Activated naive CD4-positive, alpha-beta T cell treated with anti-CD3 and anti-CD28 coated beads, Interleukin-2, amount 50 U/mL, for 24 hours (primary cell): ENCODE measurements at regions not wholly inside any gene's neighbourhood (a gene's known extent, or its start where the extent isn't known, plus 50 kb on each side); places are given as distances from the start of the nearest gene placed in this dataset.

Experiments
- H3K27ac Mint-ChIP-seq: one replicate; pipeline ENCODE4 v1.8.0; 2021; ENCODE audit warnings: mild to moderate bottlenecking, mixed read lengths
- H3K27me3 Mint-ChIP-seq: one replicate; pipeline ENCODE4 v1.8.0; 2021; ENCODE audit warnings: mixed read lengths
- H3K36me3 Mint-ChIP-seq: one replicate; pipeline ENCODE4 v1.8.0; 2021; ENCODE audit warnings: mixed read lengths
- H3K4me1 Mint-ChIP-seq: one replicate; pipeline ENCODE4 v1.8.0; 2021; ENCODE audit warnings: mixed read lengths
- H3K4me3 Mint-ChIP-seq: one replicate; pipeline ENCODE4 v1.8.0; 2021; ENCODE audit warnings: mild to moderate bottlenecking, mixed read lengths
- H3K9me3 Mint-ChIP-seq: one replicate; pipeline ENCODE4 v1.8.0; 2021; ENCODE audit warnings: mixed read lengths

GRCh38 chr13:65456150-65456912 lies 1773.8 kb downstream of the PCDH9 start:
- no peaks in the 10 kb centered on the region for H3K4me1 Mint-ChIP-seq
- no peak overlapping the region for H3K4me3 Mint-ChIP-seq
- no peaks in the 10 kb centered on the region for H3K27me3 Mint-ChIP-seq
- no peaks in the 10 kb centered on the region for H3K36me3 Mint-ChIP-seq
- no peak overlapping the region for H3K27ac Mint-ChIP-seq
- H3K9me3 Mint-ChIP-seq, result no peaks in the 10 kb centered on the region

DNA sequence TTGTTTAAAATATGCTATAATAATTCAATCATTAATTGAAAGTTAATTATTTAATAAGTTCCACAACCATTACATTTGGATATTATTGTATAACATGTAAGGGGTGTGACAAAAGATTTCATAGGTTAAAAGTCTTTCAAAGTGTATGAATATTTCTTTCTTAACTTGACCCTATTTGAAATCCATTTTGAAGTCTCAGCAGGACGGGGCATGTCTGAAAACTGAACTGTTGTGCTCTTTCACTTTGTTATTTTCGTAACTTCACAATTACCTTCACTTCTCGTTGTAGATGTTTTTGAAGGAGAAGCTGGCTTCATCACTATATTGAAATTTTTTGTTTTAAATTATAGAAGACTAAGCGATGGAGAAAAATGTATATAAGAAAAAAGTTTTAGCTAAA lies 1775.7 kb downstream of the PCDH9 start:
- H3K4me1 Mint-ChIP-seq, result no peaks in the 10 kb centered on the region
- no peak overlapping the region for H3K4me3 Mint-ChIP-seq
- H3K36me3 Mint-ChIP-seq, result no peaks in the 10 kb centered on the region
- H3K27ac Mint-ChIP-seq, result no peak overlapping the region
- no peaks in the 10 kb centered on the region for H3K9me3 Mint-ChIP-seq
- no peaks in the 10 kb centered on the region for H3K27me3 Mint-ChIP-seq

- no peak overlapping the region for H3K4me3 Mint-ChIP-seq
- no peak overlapping the region for H3K27ac Mint-ChIP-seq
- H3K27me3 Mint-ChIP-seq, result no peaks in the 10 kb centered on the region
- no peaks in the 10 kb centered on the region for H3K9me3 Mint-ChIP-seq
- H3K36me3 Mint-ChIP-seq, result no peaks in the 10 kb centered on the region
- H3K4me1 Mint-ChIP-seq, result no peaks in the 10 kb centered on the region
Measured at GRCh38 chr13:65453982-65454381, 1776.2 kb downstream of the PCDH9 start.

- H3K4me1 Mint-ChIP-seq, result no peaks in the 10 kb centered on the region
- H3K9me3 Mint-ChIP-seq, result peaks cover 11% of the 10 kb centered on the region
- no peak overlapping the region for H3K4me3 Mint-ChIP-seq
- H3K27me3 Mint-ChIP-seq, result no peaks in the 10 kb centered on the region
- H3K36me3 Mint-ChIP-seq, result no peaks in the 10 kb centered on the region
- no peak overlapping the region for H3K27ac Mint-ChIP-seq
Measured at GRCh38 chr13:65445340-65445739, 1784.8 kb downstream of the PCDH9 start.

GRCh38 chr13:65435590-65435989 lies 1794.5 kb downstream of the PCDH9 start:
- Mint-ChIP-seq H3K4me1 (no peaks in the 10 kb centered on the region), H3K27ac (no peak overlapping the region), H3K4me3 (no peak overlapping the region), H3K9me3 (peaks cover 8% of the 10 kb centered on the region), H3K36me3 (no peaks in the 10 kb centered on the region), H3K27me3 (no peaks in the 10 kb centered on the region)

GRCh38 chr13:65417953-65418352 lies 1812.2 kb downstream of the PCDH9 start:
- Mint-ChIP-seq H3K4me3 (no peak overlapping the region), H3K36me3 (no peaks in the 10 kb centered on the region), H3K4me1 (no peaks in the 10 kb centered on the region), H3K27ac (no peak overlapping the region), H3K9me3 (peaks cover 11% of the 10 kb centered on the region), H3K27me3 (no peaks in the 10 kb centered on the region)

DNA sequence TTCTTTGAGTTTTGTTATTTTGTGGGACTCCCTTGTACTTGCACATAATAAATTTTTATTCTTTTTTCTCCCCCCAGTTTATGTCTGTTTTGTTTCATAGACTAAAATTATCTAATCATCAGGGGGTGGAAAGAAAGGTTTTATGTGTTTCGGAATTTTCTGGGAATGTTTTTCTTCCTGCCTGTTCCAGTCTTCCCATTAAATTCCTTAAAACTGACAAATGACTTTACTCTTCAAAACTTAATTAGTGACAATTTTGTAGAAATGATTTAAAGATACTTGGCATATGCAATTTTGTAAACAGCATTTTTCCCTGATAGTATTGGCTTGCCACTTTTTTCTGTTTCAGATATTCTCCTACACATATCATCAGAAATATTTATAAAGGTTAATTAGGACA lies 1813.4 kb downstream of the PCDH9 start:
- Mint-ChIP-seq H3K4me3 (no peak overlapping the region), H3K36me3 (no peaks in the 10 kb centered on the region), H3K27me3 (no peaks in the 10 kb centered on the region), H3K9me3 (peaks cover 11% of the 10 kb centered on the region), H3K27ac (no peak overlapping the region), H3K4me1 (no peaks in the 10 kb centered on the region)

GRCh38 chr13:65414187-65414586 lies 1815.9 kb downstream of the PCDH9 start:
- H3K27me3 Mint-ChIP-seq, result no peaks in the 10 kb centered on the region
- H3K9me3 Mint-ChIP-seq, result peaks cover 13% of the 10 kb centered on the region
- no peak overlapping the region for H3K4me3 Mint-ChIP-seq
- no peak overlapping the region for H3K27ac Mint-ChIP-seq
- H3K4me1 Mint-ChIP-seq, result no peaks in the 10 kb centered on the region
- H3K36me3 Mint-ChIP-seq, result no peaks in the 10 kb centered on the region

- H3K9me3 Mint-ChIP-seq, result peaks cover 5% of the 10 kb centered on the region
- H3K27me3 Mint-ChIP-seq, result no peaks in the 10 kb centered on the region
- H3K4me1 Mint-ChIP-seq, result no peaks in the 10 kb centered on the region
- H3K27ac Mint-ChIP-seq, result no peak overlapping the region
- no peak overlapping the region for H3K4me3 Mint-ChIP-seq
- H3K36me3 Mint-ChIP-seq, result no peaks in the 10 kb centered on the region
Measured at GRCh38 chr13:65411521-65411920, 1818.6 kb downstream of the PCDH9 start.

GRCh38 chr13:65410791-65411190 lies 1819.3 kb downstream of the PCDH9 start:
- no peak overlapping the region for H3K27ac Mint-ChIP-seq
- no peaks in the 10 kb centered on the region for H3K27me3 Mint-ChIP-seq
- H3K36me3 Mint-ChIP-seq, result no peaks in the 10 kb centered on the region
- H3K9me3 Mint-ChIP-seq, result peaks cover 5% of the 10 kb centered on the region
- no peaks in the 10 kb centered on the region for H3K4me1 Mint-ChIP-seq
- H3K4me3 Mint-ChIP-seq, result no peak overlapping the region

DNA sequence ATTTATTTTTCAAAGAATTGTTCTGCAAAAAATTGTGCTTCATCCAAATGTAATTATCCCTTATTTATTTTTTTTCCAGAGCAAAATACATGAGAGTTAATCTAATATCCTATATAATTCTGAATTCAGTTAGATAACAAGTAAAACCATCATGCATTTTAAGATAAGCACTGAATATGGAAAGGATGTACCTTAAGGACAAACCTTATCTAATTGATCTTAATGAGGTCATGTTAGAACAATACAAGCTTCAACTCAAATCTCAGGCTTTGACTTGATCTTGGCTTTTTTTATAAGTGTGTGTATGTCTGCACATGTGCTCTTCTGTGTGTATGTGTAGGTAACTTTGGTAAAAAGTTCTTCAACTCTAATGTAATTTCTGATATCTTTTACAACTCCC lies 1828.8 kb downstream of the PCDH9 start:
- no peaks in the 10 kb centered on the region for H3K4me1 Mint-ChIP-seq
- no peak overlapping the region for H3K4me3 Mint-ChIP-seq
- no peaks in the 10 kb centered on the region for H3K9me3 Mint-ChIP-seq
- H3K36me3 Mint-ChIP-seq, result no peaks in the 10 kb centered on the region
- no peaks in the 10 kb centered on the region for H3K27me3 Mint-ChIP-seq
- no peak overlapping the region for H3K27ac Mint-ChIP-seq

- H3K27ac Mint-ChIP-seq, result no peak overlapping the region
Measured at GRCh38 chr13:65400702-65401101, 1829.4 kb downstream of the PCDH9 start.

GRCh38 chr13:65387743-65388347 lies 1842.3 kb downstream of the PCDH9 start:
- H3K27ac Mint-ChIP-seq, result no peak overlapping the region
- no peaks in the 10 kb centered on the region for H3K27me3 Mint-ChIP-seq
- H3K4me1 Mint-ChIP-seq, result no peaks in the 10 kb centered on the region
- peaks cover 4% of the 10 kb centered on the region for H3K9me3 Mint-ChIP-seq
- H3K4me3 Mint-ChIP-seq, result no peak overlapping the region
- no peaks in the 10 kb centered on the region for H3K36me3 Mint-ChIP-seq

More at GRCh38 chr13:65400702-65401101, 1829.4 kb downstream of the PCDH9 start:
- no peaks in the 10 kb centered on the region for H3K36me3 Mint-ChIP-seq
- H3K4me1 Mint-ChIP-seq, result no peaks in the 10 kb centered on the region
- H3K27me3 Mint-ChIP-seq, result no peaks in the 10 kb centered on the region
- H3K9me3 Mint-ChIP-seq, result no peaks in the 10 kb centered on the region
- no peak overlapping the region for H3K4me3 Mint-ChIP-seq

- H3K27me3 Mint-ChIP-seq, result no peaks in the 10 kb centered on the region
- no peak overlapping the region for H3K4me3 Mint-ChIP-seq
- H3K36me3 Mint-ChIP-seq, result no peaks in the 10 kb centered on the region
- peaks cover 11% of the 10 kb centered on the region for H3K9me3 Mint-ChIP-seq
- H3K27ac Mint-ChIP-seq, result no peak overlapping the region
- H3K4me1 Mint-ChIP-seq, result no peaks in the 10 kb centered on the region
Measured at GRCh38 chr13:65378943-65379519, 1851.1 kb downstream of the PCDH9 start.

DNA sequence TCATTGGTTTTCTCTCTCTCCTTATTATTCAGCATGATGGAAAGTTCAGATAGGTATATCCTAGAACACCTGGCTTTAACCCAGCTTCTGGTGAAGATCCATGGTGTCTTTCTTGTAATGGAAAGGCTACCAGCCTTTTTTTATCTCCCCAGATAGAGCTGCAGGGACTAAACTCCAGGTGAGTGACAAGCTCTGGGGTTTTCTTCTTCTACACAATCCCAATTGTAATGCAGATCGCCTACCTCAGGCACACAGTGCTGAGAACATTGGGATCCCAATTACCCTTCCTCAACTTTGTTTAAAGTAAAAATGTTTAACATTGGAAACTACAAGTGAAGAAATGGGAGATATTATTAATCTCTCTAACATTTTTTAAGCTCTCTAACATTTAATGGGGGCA lies 1851.7 kb downstream of the PCDH9 start:
- H3K36me3 Mint-ChIP-seq, result no peaks in the 10 kb centered on the region
- H3K4me1 Mint-ChIP-seq, result no peaks in the 10 kb centered on the region
- H3K27ac Mint-ChIP-seq, result no peak overlapping the region
- H3K4me3 Mint-ChIP-seq, result no peak overlapping the region
- H3K27me3 Mint-ChIP-seq, result no peaks in the 10 kb centered on the region
- peaks cover 11% of the 10 kb centered on the region for H3K9me3 Mint-ChIP-seq

- Mint-ChIP-seq H3K27me3 (no peaks in the 10 kb centered on the region), H3K36me3 (no peaks in the 10 kb centered on the region), H3K9me3 (peaks cover 5% of the 10 kb centered on the region), H3K4me1 (no peaks in the 10 kb centered on the region), H3K4me3 (no peak overlapping the region), H3K27ac (no peak overlapping the region)
Measured at GRCh38 chr13:65368832-65369231, 1861.3 kb downstream of the PCDH9 start.
